DND-41 (cell line): ENCODE measurements at regions not wholly inside any gene's neighbourhood (a gene's known extent, or its start where the extent isn't known, plus 50 kb on each side); places are given as distances from the start of the nearest gene placed in this dataset.

Source experiments
- CTCF ChIP-seq: IDR thresholded peaks from 2 replicates; pipeline ENCODE4 v1.5.1; 2012; ENCODE audit warnings: borderline replicate concordance, low read length, moderate library complexity, mild to moderate bottlenecking; ENCODE audit not compliant: poor library complexity, severe bottlenecking; ENCODE audit errors: extremely low read depth
- EZH2 ChIP-seq: IDR thresholded peaks from 3 replicates; pipeline ENCODE4 v1.6.1; 2012; ENCODE audit warnings: borderline replicate concordance, low read depth, mild to moderate bottlenecking, moderate library complexity, low read length, inconsistent platforms; ENCODE audit not compliant: severe bottlenecking

- TF ChIP-seq CTCF: no peak
- TF ChIP-seq EZH2: no peak
Measured at GRCh38 chr3:73236867-73237266, 175.4 kb downstream of the EBLN2 start.
